Peyer's patch (tissue), 4 donors: ENCODE measurements at regions not wholly inside any gene's neighbourhood (a gene's known extent, or its start where the extent isn't known, plus 50 kb on each side); places are given as distances from the start of the nearest gene placed in this dataset.

ENCODE experiments used
- DNase-seq, 3 donors: peaks; one replicate each; pipeline ENCODE4 v3.0.0-alpha.2; 2017 to 2019
- H3K27ac ChIP-seq, 4 donors: fragments of 200-600 bp; sonication (generic); one replicate each; pipeline ENCODE4 v1.5.1; 2016 to 2019
- H3K27me3 ChIP-seq, 2 donors: fragments of 200-600 bp; sonication (generic); one replicate each; pipeline ENCODE4 v1.5.1; 2019
- H3K36me3 ChIP-seq, 3 donors: fragments of 200-600 bp; sonication (generic); one replicate each; pipeline ENCODE4 v1.5.1; 2016 to 2019
- H3K4me1 ChIP-seq, 4 donors: fragments of 200-600 bp; sonication (generic); one replicate each; pipeline ENCODE4 v1.5.1; 2016 to 2019
- H3K4me3 ChIP-seq, 4 donors: fragments of 200-600 bp; sonication (generic); 1 replicate in 3 of 4; 2 replicates in 1 of 4; pipeline ENCODE4 v1.5.1; 2016 to 2019; ENCODE audit warnings: mild to moderate bottlenecking in 1 of 4
- H3K9me3 ChIP-seq, 4 donors: fragments of 200-600 bp; sonication (generic); one replicate each; pipeline ENCODE4 v1.5.1; 2016 to 2019; ENCODE audit warnings: mild to moderate bottlenecking in 1 of 4
- CTCF ChIP-seq, 6 experiments: fragments of 450-650 bp in 4 of 6; fragments of 200-600 bp in 2 of 6; sonication (generic) in 1 of 6; IDR thresholded peaks; one replicate each; pipeline ENCODE4 v1.5.1; 2017 to 2019; ENCODE audit warnings: antibody characterized with exemption in 6 of 6, mild to moderate bottlenecking in 3 of 6, moderate library complexity in 1 of 6
- POLR2A ChIP-seq, 2 donors: fragments of 450-650 bp; IDR thresholded peaks; one replicate each; pipeline ENCODE4 v1.5.1; 2017; ENCODE audit warnings: antibody characterized with exemption in 2 of 2, mild to moderate bottlenecking in 2 of 2, moderate library complexity in 2 of 2

DNA sequence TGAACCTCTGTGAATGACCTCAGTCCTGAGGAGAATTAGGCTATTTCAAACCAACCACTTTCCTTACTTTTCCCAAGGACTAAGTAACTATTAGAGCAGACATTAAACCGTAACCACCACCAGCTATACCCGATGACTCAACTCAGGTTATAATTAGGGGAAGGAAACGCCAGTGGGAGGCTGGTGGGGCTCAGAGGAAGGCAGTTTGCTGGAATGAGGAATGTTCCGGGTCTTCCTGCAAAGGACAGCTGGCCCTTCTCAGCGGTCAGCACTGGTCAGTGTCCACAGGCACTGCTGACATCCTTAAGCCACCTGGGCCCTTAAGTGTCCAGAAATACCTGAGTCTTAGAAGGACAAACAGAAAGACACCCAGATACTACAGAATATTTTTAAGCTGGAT, 515.2 kb downstream of the MAFB start:
- TF ChIP-seq POLR2A (IDR thresholded peaks at IDR 0.05), result no peak
- H3K36me3 ChIP-seq, result no peaks in the 10 kb centered on the region
- DNase-seq, result no peak
- no peaks in the 10 kb centered on the region for H3K9me3 ChIP-seq
- no peak overlapping the region for H3K4me3 ChIP-seq
- H3K27ac ChIP-seq, result no peak overlapping the region
- H3K4me1 ChIP-seq, result no peaks in the 10 kb centered on the region
- no peaks in the 10 kb centered on the region for H3K27me3 ChIP-seq

GRCh38 chr20:40168981-40169620, 519.9 kb downstream of the MAFB start:
- no peaks in the 10 kb centered on the region for H3K27me3 ChIP-seq
- H3K9me3 ChIP-seq, result no peaks in the 10 kb centered on the region
- H3K4me3 ChIP-seq, result no peak overlapping the region
- DNase-seq, result no peak
- TF ChIP-seq CTCF (IDR thresholded peaks at IDR 0.05) (no peak), POLR2A (IDR thresholded peaks at IDR 0.05) (no peak)
- no peaks in the 10 kb centered on the region for H3K36me3 ChIP-seq
- no peak overlapping the region for H3K27ac ChIP-seq
- H3K4me1 ChIP-seq, result no peaks in the 10 kb centered on the region

GRCh38 chr20:40161391-40161790, 527.6 kb downstream of the MAFB start:
- Histone ChIP-seq H3K27me3 (no peaks in the 10 kb centered on the region), H3K4me1 (no peaks in the 10 kb centered on the region), H3K36me3 (no peaks in the 10 kb centered on the region), H3K4me3 (no peak overlapping the region), H3K9me3 (no peaks in the 10 kb centered on the region), H3K27ac (no peak overlapping the region)
- TF ChIP-seq CTCF (IDR thresholded peaks at IDR 0.05) (no peak), POLR2A (IDR thresholded peaks at IDR 0.05) (no peak)
- DNase-seq, result no peak

DNA sequence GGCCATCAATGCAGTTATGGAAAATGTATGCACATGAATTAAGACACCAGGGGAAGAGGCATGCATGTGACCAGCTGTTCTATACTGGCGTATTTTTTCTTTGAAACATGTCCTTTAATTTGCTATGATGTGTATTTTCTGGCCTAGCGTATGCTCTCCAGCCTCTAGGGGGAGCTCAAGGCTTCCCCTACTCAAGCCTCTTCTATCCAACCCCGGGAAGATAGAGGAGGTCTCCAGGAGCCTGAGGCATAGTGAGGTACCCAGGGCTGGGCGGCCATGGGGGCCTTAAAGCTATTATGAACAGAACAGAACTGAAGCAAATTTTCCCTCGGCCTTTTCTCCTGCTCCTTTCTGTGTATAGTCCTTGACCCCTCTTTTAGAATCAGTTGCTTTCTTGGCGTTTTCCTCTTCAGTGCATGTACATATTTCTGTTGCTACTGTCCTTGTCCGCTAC, 528.9 kb downstream of the MAFB start:
- no peak overlapping the region for H3K27ac ChIP-seq
- no peaks in the 10 kb centered on the region for H3K9me3 ChIP-seq
- no peaks in the 10 kb centered on the region for H3K27me3 ChIP-seq
- no peaks in the 10 kb centered on the region for H3K4me1 ChIP-seq
- H3K4me3 ChIP-seq, result no peak overlapping the region
- no peaks in the 10 kb centered on the region for H3K36me3 ChIP-seq
- TF ChIP-seq POLR2A (IDR thresholded peaks at IDR 0.05) (no peak), CTCF (IDR thresholded peaks at IDR 0.05) (peak in 4 of 6 experiments; percentile 60 to 68 (median 63))
- peak in 1 of 3 donors; percentile 69 for DNase-seq

GRCh38 chr20:40159276-40159675, 529.8 kb downstream of the MAFB start:
- Histone ChIP-seq H3K27ac (no peak overlapping the region), H3K27me3 (no peaks in the 10 kb centered on the region), H3K4me1 (no peaks in the 10 kb centered on the region), H3K4me3 (no peak overlapping the region), H3K9me3 (no peaks in the 10 kb centered on the region), H3K36me3 (no peaks in the 10 kb centered on the region)
- DNase-seq, result no peak
- TF ChIP-seq POLR2A (IDR thresholded peaks at IDR 0.05) (no peak), CTCF (IDR thresholded peaks at IDR 0.05) (no peak)

DNA sequence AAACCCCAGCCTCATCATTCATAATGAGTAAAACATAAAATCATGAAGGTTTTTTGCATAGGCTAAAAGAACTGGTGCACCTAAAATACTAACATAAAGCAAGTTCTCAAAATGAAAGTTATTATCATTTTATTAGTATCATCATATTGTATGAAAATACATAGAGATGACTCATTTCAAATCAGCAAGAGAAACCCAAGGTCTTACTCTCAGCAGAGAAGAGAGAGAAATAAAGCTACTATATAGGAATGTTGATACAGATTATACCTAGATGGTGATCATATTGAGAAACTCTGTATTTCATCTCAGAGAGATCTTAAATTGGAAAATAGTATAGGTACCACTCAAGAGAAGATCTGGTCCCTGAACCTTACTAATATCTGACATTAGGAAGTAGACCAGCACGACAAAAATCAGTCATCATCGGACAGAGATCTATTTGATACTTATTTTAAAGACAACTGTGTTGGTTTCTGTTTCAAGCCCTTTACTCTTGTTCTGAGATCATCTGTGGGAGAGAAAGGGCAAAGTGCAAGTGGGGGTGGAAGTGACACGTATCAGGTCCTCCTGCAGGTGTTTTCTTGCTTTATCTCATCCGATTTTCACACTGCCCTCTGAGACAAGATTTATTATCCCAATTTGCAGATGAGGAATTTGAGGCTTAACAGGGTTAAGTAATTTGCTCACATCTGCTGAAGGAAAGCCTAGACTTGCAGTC, 532.3 kb downstream of the MAFB start:
- H3K36me3 ChIP-seq, result no peaks in the 10 kb centered on the region
- H3K27me3 ChIP-seq, result no peaks in the 10 kb centered on the region
- H3K9me3 ChIP-seq, result no peaks in the 10 kb centered on the region
- TF ChIP-seq CTCF (IDR thresholded peaks at IDR 0.05) (no peak), POLR2A (IDR thresholded peaks at IDR 0.05) (no peak)
- no peak overlapping the region for H3K27ac ChIP-seq
- no peak for DNase-seq
- H3K4me1 ChIP-seq, result no peaks in the 10 kb centered on the region
- H3K4me3 ChIP-seq, result no peak overlapping the region
